GM12878 (cell line): ENCODE measurements at regions not wholly inside any gene's neighbourhood (a gene's known extent, or its start where the extent isn't known, plus 50 kb on each side); places are given as distances from the start of the nearest gene placed in this dataset.

ENCODE experiments used
- ATAC-seq: fragments of 200-7000 bp; cut with Tn5 transposase; 3 replicates; pipeline ENCODE4 v1.9.1; 2020; ENCODE audit warnings: mild to moderate bottlenecking, moderate library complexity
- BruUV-seq: library from RNA; stranded (reverse); fragments of 400-500 nt; replicated peaks from 2 replicates; lab custom pipeline; 2021; lab: Mats Ljungman, UMichigan
- CTCF ChIA-PET: fragments of 300-600 bp; sonication (Branson Sonifier 250); formaldehyde crosslinking; extraction: SDS; loops from one replicate; lab custom pipeline; 2021; ENCODE audit warnings: inconsistent platforms; lab: Yijun Ruan, JAX
- POLR2A ChIA-PET: fragments of 350-600 bp; formaldehyde crosslinking; extraction: SDS; loops from one replicate; lab custom pipeline; 2021; ENCODE audit warnings: inconsistent platforms; lab: Charles Lee
- RAD21 ChIA-PET: fragments of 300-600 bp; sonication (Branson Sonifier 250); formaldehyde crosslinking; loops from one replicate; lab custom pipeline; 2023; ENCODE audit warnings: antibody characterized with exemption; ENCODE audit not compliant: unreplicated experiment; lab: Charles Lee
- SMC1A ChIA-PET: fragments of 300-600 bp; sonication (Branson Sonifier 250); formaldehyde crosslinking; loops from one replicate; lab custom pipeline; 2023; ENCODE audit not compliant: unreplicated experiment, uncharacterized antibody; lab: Charles Lee
- DNase-seq: peaks from one replicate; pipeline ENCODE4 v3.0.0-alpha.2; 2011; ENCODE audit warnings: low read depth, low spot score
- FAIRE-seq: peaks from 3 replicates; lab custom pipeline; 2011; peaks lifted over from hg19 to GRCh38; lab: Jason Lieb, UNC
- H2AFZ ChIP-seq: 2 replicates; pipeline ENCODE4 v1.6.0; 2011; ENCODE audit warnings: low read depth, low read length, control low read depth; ENCODE audit not compliant: control insufficient read depth
- H3K27ac ChIP-seq: 2 replicates; pipeline ENCODE4 v1.5.1; 2011; ENCODE audit warnings: control low read depth; ENCODE audit not compliant: control insufficient read depth, insufficient read depth
- H3K27me3 ChIP-seq, 2 experiments: replicated peaks in 1 of 2; 2 replicates each; pipeline versions ENCODE4 v1.6.0 to v1.6.1; 2011; ENCODE audit warnings: low read length in 1 of 2; ENCODE audit not compliant: control insufficient read depth in 2 of 2, insufficient read depth in 2 of 2
- H3K36me3 ChIP-seq, 2 experiments: 2 replicates each; pipeline ENCODE4 v1.5.1; 2011; ENCODE audit warnings: low read length in 1 of 2; ENCODE audit not compliant: control insufficient read depth in 2 of 2, insufficient read depth in 2 of 2
- H3K4me1 ChIP-seq: 2 replicates; pipeline ENCODE4 v1.6.1; 2011; ENCODE audit warnings: mild to moderate bottlenecking, low read length, moderate library complexity, mixed read lengths; ENCODE audit not compliant: control insufficient read depth, insufficient read depth
- H3K4me2 ChIP-seq: 2 replicates; pipeline ENCODE4 v1.6.0; 2011; ENCODE audit warnings: control low read depth; ENCODE audit not compliant: control insufficient read depth, insufficient read depth
- H3K4me3 ChIP-seq: fragments of 200-600 bp; sonication (generic); 2 replicates; pipeline ENCODE4 v1.5.1; 2016
- H3K79me2 ChIP-seq: 2 replicates; pipeline ENCODE4 v1.6.0; 2011; ENCODE audit warnings: low read length; ENCODE audit not compliant: control insufficient read depth, insufficient read depth
- H3K9ac ChIP-seq: 2 replicates; pipeline ENCODE4 v1.8.0; 2011; ENCODE audit warnings: low read length, control low read depth, mixed read lengths; ENCODE audit not compliant: control insufficient read depth, insufficient read depth
- H3K9me3 ChIP-seq: replicated peaks from 3 replicates; pipeline ENCODE4 v1.5.1; 2011; ENCODE audit warnings: mild to moderate bottlenecking, low read length; ENCODE audit not compliant: control insufficient read depth, insufficient read depth
- H4K20me1 ChIP-seq: 2 replicates; pipeline ENCODE4 v1.6.0; 2011; ENCODE audit not compliant: control insufficient read depth, insufficient read depth
- ATF3 ChIP-seq: IDR thresholded peaks from 2 replicates; pipeline ENCODE4 v1.6.1; 2011; ENCODE audit warnings: low read depth, mild to moderate bottlenecking, low read length, moderate library complexity, borderline replicate concordance; ENCODE audit errors: extremely low read depth
- CEBPB ChIP-seq, 2 experiments: fragments of 150-350 bp in 1 of 2; IDR thresholded peaks; 2 replicates each; pipeline ENCODE4 v1.6.1; 2012 to 2014; ENCODE audit warnings: low read depth in 2 of 2, low read length in 2 of 2, borderline replicate concordance in 1 of 2, inconsistent platforms in 1 of 2
- CHD2 ChIP-seq: IDR thresholded peaks from 2 replicates; pipeline ENCODE4 v1.6.1; 2011; ENCODE audit warnings: low read depth, low read length, improper control_type of control experiment, borderline replicate concordance
- IRF4 ChIP-seq: IDR thresholded peaks from 2 replicates; pipeline ENCODE4 v1.6.1; 2011; ENCODE audit warnings: low read depth, low read length
- JUNB ChIP-seq: IDR thresholded peaks from 2 replicates; pipeline ENCODE4 v1.6.1; 2016; ENCODE audit warnings: antibody characterized with exemption, mild to moderate bottlenecking
- POLR2AphosphoS5 ChIP-seq: IDR thresholded peaks from 2 replicates; pipeline ENCODE4 v1.6.1; 2011; ENCODE audit warnings: mild to moderate bottlenecking, low read length, inconsistent platforms
- TCF12 ChIP-seq: IDR thresholded peaks from 2 replicates; pipeline ENCODE4 v1.6.1; 2011; ENCODE audit warnings: low read depth, mild to moderate bottlenecking, low read length
- WGBS: methylation state at CpG from one replicate; pipeline ENCODE4 v1.1.6; 2016; ENCODE audit warnings: low lambda C conversion rate; ENCODE audit not compliant: insufficient replicate concordance, insufficient coverage; ENCODE audit errors: missing lambda C conversion rate; 5-methylcytosine and 5-hydroxymethylcytosine counted together
- in situ Hi-C: fragments of 300-500 bp; cut with MboI; formaldehyde crosslinking; loops from 9 replicates; pipeline ENCODE4 v1.14.3; 2018; ENCODE audit warnings: mixed read lengths
- intact Hi-C: fragments of 100-400 bp; cut with micrococcal nuclease; formaldehyde crosslinking; loops from one replicate; pipeline ENCODE4 v1.14.2; 2022; ENCODE audit not compliant: unreplicated experiment
- TF ChIP-seq, protein P1 (sequence below): fragments of 450-650 bp; IDR thresholded peaks from 2 replicates; pipeline ENCODE4 v1.6.1; 2017; ENCODE audit warnings: mild to moderate bottlenecking
- TF ChIP-seq, protein P2 (sequence below): fragments of 450-650 bp; IDR thresholded peaks from 2 replicates; pipeline ENCODE4 v1.6.1; 2016; ENCODE audit warnings: mild to moderate bottlenecking, moderate library complexity, borderline replicate concordance
- TF ChIP-seq, protein P3 (sequence below): IDR thresholded peaks from 2 replicates; pipeline ENCODE4 v1.6.1; 2011; ENCODE audit warnings: low read depth, low read length, improper control_type of control experiment, borderline replicate concordance

- TF ChIP-seq, protein P1, sequence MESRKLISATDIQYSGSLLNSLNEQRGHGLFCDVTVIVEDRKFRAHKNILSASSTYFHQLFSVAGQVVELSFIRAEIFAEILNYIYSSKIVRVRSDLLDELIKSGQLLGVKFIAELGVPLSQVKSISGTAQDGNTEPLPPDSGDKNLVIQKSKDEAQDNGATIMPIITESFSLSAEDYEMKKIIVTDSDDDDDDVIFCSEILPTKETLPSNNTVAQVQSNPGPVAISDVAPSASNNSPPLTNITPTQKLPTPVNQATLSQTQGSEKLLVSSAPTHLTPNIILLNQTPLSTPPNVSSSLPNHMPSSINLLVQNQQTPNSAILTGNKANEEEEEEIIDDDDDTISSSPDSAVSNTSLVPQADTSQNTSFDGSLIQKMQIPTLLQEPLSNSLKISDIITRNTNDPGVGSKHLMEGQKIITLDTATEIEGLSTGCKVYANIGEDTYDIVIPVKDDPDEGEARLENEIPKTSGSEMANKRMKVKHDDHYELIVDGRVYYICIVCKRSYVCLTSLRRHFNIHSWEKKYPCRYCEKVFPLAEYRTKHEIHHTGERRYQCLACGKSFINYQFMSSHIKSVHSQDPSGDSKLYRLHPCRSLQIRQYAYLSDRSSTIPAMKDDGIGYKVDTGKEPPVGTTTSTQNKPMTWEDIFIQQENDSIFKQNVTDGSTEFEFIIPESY = no peak
- no peak for TF ChIP-seq POLR2AphosphoS5
These were observed 144.2 kb upstream of the SMARCA2 start (continued) for GRCh38 chr9:1870915-1871314.

- Histone ChIP-seq H4K20me1 (no peaks in the 10 kb centered on the region), H3K4me2 (peak overlapping the region; percentile 39), H3K79me2 (peaks cover 2% of the 10 kb centered on the region), H3K27me3 (no peaks in the 10 kb centered on the region), H2AFZ (peak overlapping the region; percentile 34; the same call in 1 of the 2 replicates), H3K4me1 (peaks cover 41% of the 10 kb centered on the region), H3K4me3 (no peak overlapping the region), H3K9ac (no peak overlapping the region; the same call in 1 of the 2 replicates), H3K27ac (peak overlapping the region; percentile 13; the same call in 1 of the 2 replicates), H3K36me3 (no peaks in the 10 kb centered on the region), H3K9me3 (no peaks in the 10 kb centered on the region)
- ATAC-seq = no peak
- ChIA-PET SMC1A (interaction anchor here (0.8 to 7.1 kb wide), 16 partner anchors 8 to 379 kb away, joined by 3 to 55 read pairs (median 4); no protein-coding TSS in a partner anchor), RAD21 (interaction anchor here (0.6 to 2.3 kb wide), 12 partner anchors 9 to 825 kb away, joined by 3 to 23 read pairs (median 4); no protein-coding TSS in a partner anchor), CTCF (interaction anchor here (1.1 to 9.2 kb wide), 8 partner anchors 34 to 603 kb away, joined by 3 to 94 read pairs (median 3); no protein-coding TSS in a partner anchor), POLR2A (interaction anchor here (1.0 to 2.1 kb wide), 3 partner anchors 52 to 67 kb away, joined by 3 to 6 read pairs (median 3); no protein-coding TSS in a partner anchor)
- BruUV-seq = no TSS peak
- intact Hi-C loops = loop anchor here (5.0 to 10.0 kb wide), 2 partner anchors 410 to 977 kb away; no protein-coding TSS in a partner anchor
- DNase-seq = no peak
- FAIRE-seq = no peak
- WGBS = 47% methylated on average over 8 of the region's 8 CpGs
- in situ Hi-C loops = loop anchor here (25.0 kb wide), 1 partner anchor 410 kb away; no protein-coding TSS in a partner anchor
- peak; percentile 80 for TF ChIP-seq JUNB
- TF ChIP-seq, protein P2, sequence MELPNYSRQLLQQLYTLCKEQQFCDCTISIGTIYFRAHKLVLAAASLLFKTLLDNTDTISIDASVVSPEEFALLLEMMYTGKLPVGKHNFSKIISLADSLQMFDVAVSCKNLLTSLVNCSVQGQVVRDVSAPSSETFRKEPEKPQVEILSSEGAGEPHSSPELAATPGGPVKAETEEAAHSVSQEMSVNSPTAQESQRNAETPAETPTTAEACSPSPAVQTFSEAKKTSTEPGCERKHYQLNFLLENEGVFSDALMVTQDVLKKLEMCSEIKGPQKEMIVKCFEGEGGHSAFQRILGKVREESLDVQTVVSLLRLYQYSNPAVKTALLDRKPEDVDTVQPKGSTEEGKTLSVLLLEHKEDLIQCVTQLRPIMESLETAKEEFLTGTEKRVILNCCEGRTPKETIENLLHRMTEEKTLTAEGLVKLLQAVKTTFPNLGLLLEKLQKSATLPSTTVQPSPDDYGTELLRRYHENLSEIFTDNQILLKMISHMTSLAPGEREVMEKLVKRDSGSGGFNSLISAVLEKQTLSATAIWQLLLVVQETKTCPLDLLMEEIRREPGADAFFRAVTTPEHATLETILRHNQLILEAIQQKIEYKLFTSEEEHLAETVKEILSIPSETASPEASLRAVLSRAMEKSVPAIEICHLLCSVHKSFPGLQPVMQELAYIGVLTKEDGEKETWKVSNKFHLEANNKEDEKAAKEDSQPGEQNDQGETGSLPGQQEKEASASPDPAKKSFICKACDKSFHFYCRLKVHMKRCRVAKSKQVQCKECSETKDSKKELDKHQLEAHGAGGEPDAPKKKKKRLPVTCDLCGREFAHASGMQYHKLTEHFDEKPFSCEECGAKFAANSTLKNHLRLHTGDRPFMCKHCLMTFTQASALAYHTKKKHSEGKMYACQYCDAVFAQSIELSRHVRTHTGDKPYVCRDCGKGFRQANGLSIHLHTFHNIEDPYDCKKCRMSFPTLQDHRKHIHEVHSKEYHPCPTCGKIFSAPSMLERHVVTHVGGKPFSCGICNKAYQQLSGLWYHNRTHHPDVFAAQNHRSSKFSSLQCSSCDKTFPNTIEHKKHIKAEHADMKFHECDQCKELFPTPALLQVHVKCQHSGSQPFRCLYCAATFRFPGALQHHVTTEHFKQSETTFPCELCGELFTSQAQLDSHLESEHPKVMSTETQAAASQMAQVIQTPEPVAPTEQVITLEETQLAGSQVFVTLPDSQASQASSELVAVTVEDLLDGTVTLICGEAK = no peak
- TF ChIP-seq IRF4 = peak; percentile 53; the same call in 1 of the 2 replicates
- TF ChIP-seq, protein P3, sequence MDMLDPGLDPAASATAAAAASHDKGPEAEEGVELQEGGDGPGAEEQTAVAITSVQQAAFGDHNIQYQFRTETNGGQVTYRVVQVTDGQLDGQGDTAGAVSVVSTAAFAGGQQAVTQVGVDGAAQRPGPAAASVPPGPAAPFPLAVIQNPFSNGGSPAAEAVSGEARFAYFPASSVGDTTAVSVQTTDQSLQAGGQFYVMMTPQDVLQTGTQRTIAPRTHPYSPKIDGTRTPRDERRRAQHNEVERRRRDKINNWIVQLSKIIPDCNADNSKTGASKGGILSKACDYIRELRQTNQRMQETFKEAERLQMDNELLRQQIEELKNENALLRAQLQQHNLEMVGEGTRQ = no peak
- TF ChIP-seq TCF12 = no peak
- TF ChIP-seq CEBPB (IDR thresholded peaks at IDR 0.05; ENCODE audit: borderline replicate concordance in 1 of 2, low read depth in 2 of 2, low read length in 2 of 2) = peak in 1 of 2 experiments; percentile 50; a peak in 1 of 4 replicates
- TF ChIP-seq CHD2 = no peak
- TF ChIP-seq ATF3 = no peak
These were observed 143.3 kb upstream of the SMARCA2 start for GRCh38 chr9:1871626-1872419.
